ENCODE measurements at regions not wholly inside any gene's neighbourhood (a gene's known extent, or its start where the extent isn't known, plus 50 kb on each side); places are given as distances from the start of the nearest gene placed in this dataset.

DNA sequence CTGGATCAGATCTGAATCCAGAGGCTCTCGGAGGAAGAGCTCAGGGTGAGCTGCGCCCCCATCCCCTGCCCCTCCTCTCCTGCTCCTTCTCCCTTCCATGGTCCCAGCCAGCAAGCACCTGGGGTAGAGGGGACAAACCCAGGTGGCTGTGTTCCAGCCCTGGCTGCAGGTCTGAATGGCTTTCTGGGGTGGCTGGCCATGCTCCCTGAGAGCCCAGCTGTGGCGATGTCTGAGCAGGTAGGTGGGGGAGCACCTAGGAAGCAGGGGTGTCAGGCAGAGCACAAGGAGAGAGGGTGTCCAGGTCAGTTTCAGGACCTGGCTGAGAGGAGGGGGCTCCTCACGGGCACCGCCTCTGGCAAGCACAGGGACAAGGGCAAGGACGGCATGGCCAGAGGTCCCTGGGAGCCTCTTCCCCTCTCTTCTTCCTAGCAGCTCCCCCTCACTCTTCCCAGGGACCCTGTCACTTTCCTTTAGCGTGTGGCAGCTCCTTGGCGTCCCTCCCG is 310.0 kb downstream of the SEC14L1 start:
- Mint-ChIP-seq H3K9me3 (no peaks in the 10 kb centered on the region), H3K36me3 (ENCODE audit: low read depth) (peaks cover 40% of the 10 kb centered on the region), H3K27me3 (no peaks in the 10 kb centered on the region), H3K27ac (peak overlapping the region; percentile 99), H3K4me1 (peaks cover 84% of the 10 kb centered on the region), H3K4me3 (peak overlapping the region; percentile 95)
- intact Hi-C loops (cut with micrococcal nuclease) = loop anchor here (1.0 kb wide), 2 partner anchors 10 to 15 kb away; no protein-coding TSS in a partner anchor
- ATAC-seq (ENCODE audit: low read depth) (no peak), DNase-seq (no peak)
- POLR2A ChIA-PET = interaction anchor here (0.6 to 23.2 kb wide), 13 partner anchors 9 to 361 kb away, joined by 3 to 831 read pairs (median 20); no protein-coding TSS in a partner anchor
- no peak for TF ChIP-seq CTCF (IDR thresholded peaks at IDR 0.05)
- CTCF ChIA-PET = interaction anchor here (2.2 to 2.8 kb wide), 3 partner anchors 10 to 44 kb away, joined by 5 to 16 read pairs (median 14); no protein-coding TSS in a partner anchor

GRCh38 chr17:77451245-77451893 is 310.6 kb downstream of the SEC14L1 start:
- no peaks in the 10 kb centered on the region for H3K9me3 Mint-ChIP-seq

DNA sequence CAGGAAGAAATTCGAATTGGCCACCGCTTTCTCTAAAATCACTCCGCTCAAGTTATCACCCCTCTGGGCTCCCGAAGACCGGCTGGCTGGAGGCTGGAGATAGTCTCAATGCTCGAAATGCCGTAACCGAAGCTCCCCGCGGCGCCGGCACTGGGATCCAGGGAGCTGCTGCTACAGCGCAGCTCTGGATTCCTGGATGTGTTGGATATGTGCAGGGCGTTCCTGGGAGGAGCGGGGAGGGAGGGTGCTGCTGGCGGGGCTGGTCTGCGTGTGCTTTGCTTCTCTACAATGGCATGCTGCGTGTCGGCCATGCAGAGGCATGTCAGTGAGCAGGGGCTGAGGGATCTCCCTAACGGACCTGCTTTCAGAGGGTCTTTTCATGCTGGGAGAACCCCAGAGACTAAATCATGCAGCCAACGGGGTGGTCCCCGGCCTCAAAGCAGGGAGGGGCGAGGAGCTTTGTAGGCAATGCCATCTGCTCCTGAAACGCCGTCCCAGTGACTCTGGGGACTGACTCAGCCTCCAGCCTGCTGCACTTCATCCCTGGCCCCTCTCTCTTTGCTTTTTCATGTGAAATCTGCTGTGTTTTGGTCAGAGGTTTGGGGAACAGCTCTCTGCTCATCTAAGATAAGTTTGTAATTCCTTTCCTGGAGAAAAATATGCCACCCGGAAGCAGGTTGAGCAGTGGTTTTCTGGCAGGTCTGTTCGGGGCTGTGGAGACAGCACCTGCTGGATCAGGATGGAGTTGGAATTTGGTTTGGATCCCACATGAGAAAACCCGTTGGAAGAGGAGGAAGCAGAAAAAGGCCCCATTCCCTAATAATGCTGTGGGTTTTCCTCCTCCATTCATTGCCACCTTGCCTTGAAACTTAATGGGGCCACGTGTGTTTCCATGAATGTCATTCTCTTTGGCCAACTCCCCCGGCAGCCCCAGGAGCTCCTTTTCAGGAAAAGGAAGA is 311.4 kb downstream of the SEC14L1 start:
- CTCF ChIA-PET = interaction anchor here (0.7 to 2.8 kb wide), 8 partner anchors 10 to 127 kb away, joined by 3 to 16 read pairs (median 4); no protein-coding TSS in a partner anchor
- no peaks in the 10 kb centered on the region for H3K9me3 Mint-ChIP-seq
- H3K4me1 Mint-ChIP-seq = peaks cover 82% of the 10 kb centered on the region
- no peak for DNase-seq
- H3K4me3 Mint-ChIP-seq = peak overlapping the region; percentile 95
- H3K27ac Mint-ChIP-seq = peak overlapping the region; percentile 99
- no peaks in the 10 kb centered on the region for H3K27me3 Mint-ChIP-seq
- intact Hi-C loops (cut with micrococcal nuclease) = loop anchor here (1.0 kb wide), 3 partner anchors 8 to 13 kb away; no protein-coding TSS in a partner anchor
- POLR2A ChIA-PET = interaction anchor here (0.8 to 23.2 kb wide), 17 partner anchors 10 to 904 kb away, joined by 3 to 831 read pairs (median 11); partner anchors contain the start of gene TNRC6C
- TF ChIP-seq CTCF (IDR thresholded peaks at IDR 0.05) = no peak
- H3K36me3 Mint-ChIP-seq (ENCODE audit: low read depth) = peaks cover 40% of the 10 kb centered on the region
- peak; percentile 14 for ATAC-seq (ENCODE audit: low read depth)

More at GRCh38 chr17:77451245-77451893, 310.6 kb downstream of the SEC14L1 start:
- Mint-ChIP-seq H3K4me1 (peaks cover 82% of the 10 kb centered on the region), H3K4me3 (peak overlapping the region; percentile 95), H3K27ac (peak overlapping the region; percentile 99), H3K27me3 (no peaks in the 10 kb centered on the region), H3K36me3 (ENCODE audit: low read depth) (peaks cover 41% of the 10 kb centered on the region)
- no peak for TF ChIP-seq CTCF (IDR thresholded peaks at IDR 0.05)
- ChIA-PET POLR2A (interaction anchor here (0.6 to 23.2 kb wide), 18 partner anchors 10 to 905 kb away, joined by 3 to 831 read pairs (median 11); partner anchors contain the start of gene TNRC6C), CTCF (interaction anchor here (0.7 to 2.8 kb wide), 7 partner anchors 10 to 126 kb away, joined by 3 to 16 read pairs (median 4); no protein-coding TSS in a partner anchor)
- DNase-seq (peak; percentile 65), ATAC-seq (ENCODE audit: low read depth) (peak; percentile 59)
- intact Hi-C loops (cut with micrococcal nuclease) = loop anchor here (1.0 kb wide), 2 partner anchors 9 to 14 kb away; no protein-coding TSS in a partner anchor

DNA sequence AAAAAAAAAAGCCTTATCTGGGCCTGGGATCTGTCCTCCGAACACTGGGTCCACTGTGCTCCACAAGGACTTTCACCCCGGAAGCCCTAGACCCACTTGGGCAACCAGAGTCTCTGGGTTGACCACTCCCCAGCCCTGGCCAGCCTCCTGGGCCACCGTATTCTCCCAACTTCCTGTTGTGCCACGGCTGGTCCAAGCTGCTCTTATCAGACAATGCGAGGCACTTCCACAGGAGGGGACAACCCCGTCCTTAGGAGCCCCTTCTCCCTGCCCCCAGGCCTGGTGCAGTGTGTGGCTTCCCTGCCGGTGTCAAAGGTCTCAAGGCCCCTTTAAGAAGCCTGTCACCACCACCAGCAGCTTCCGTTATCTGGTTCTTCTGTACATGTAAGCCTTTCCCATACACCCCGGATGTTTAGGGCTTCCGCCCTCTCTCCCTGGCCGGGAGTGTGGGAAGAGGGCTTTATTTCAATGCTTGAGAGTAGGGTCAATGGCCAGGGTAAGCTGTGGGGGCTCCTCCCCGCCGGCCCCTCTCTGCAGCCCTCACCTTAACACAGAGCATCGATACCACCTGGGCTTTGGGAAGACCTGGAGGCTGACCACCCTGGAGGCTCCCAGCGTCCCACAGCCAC is 313.0 kb downstream of the SEC14L1 start:
- Mint-ChIP-seq H3K4me1 (peaks cover 85% of the 10 kb centered on the region), H3K36me3 (ENCODE audit: low read depth) (peaks cover 37% of the 10 kb centered on the region)
- TF ChIP-seq CTCF (IDR thresholded peaks at IDR 0.05) = no peak

More for the DNA sequence above, 313.0 kb downstream of the SEC14L1 start:
- Mint-ChIP-seq H3K4me3 (peak overlapping the region; percentile 95), H3K27ac (peak overlapping the region; percentile 99), H3K9me3 (no peaks in the 10 kb centered on the region), H3K27me3 (no peaks in the 10 kb centered on the region)
- DNase-seq (no peak), ATAC-seq (ENCODE audit: low read depth) (peak; percentile 16)
- ChIA-PET CTCF (interaction anchor here (0.6 to 1.5 kb wide), 5 partner anchors 8 to 53 kb away, joined by 3 to 5 read pairs (median 3); no protein-coding TSS in a partner anchor), POLR2A (interaction anchor here (0.9 to 23.2 kb wide), 9 partner anchors 9 to 505 kb away, joined by 4 to 831 read pairs (median 11); partner anchors contain the start of gene TNRC6C)
- intact Hi-C loops (cut with micrococcal nuclease) = no loop called here

Measured in activated B cell treated with CpG ODN at 0.5 μM for 24 hours (primary cell).